ENCODE measurements at regions not wholly inside any gene's neighbourhood (a gene's known extent, or its start where the extent isn't known, plus 50 kb on each side); places are given as distances from the start of the nearest gene placed in this dataset.

- H3K4me1 ChIP-seq (ENCODE audit: control insufficient read depth in 1 of 2, insufficient read depth in 2 of 2, low read length in 2 of 2), result peaks cover 0 to 13% of the 10 kb centered on the region in 2 donors
- no peak overlapping the region for H3K4me3 ChIP-seq (ENCODE audit: low read depth in 1 of 2, low read length in 2 of 2)
- no peaks in the 10 kb centered on the region for H3K36me3 ChIP-seq (ENCODE audit: control insufficient read depth in 1 of 2, insufficient read depth in 2 of 2, low read length in 2 of 2)
- no peak overlapping the region for H3K27ac ChIP-seq (ENCODE audit: low read depth, low read length)
- no peaks in the 10 kb centered on the region for H3K9me3 ChIP-seq (ENCODE audit: control insufficient read depth in 1 of 2, low read length in 2 of 2)
- H3K9ac ChIP-seq (ENCODE audit: low read depth in 1 of 2, low read length in 2 of 2), result no peak overlapping the region
- H3K27me3 ChIP-seq (ENCODE audit: control insufficient read depth in 1 of 2, insufficient read depth in 2 of 2, low read length in 2 of 2), result no peaks in the 10 kb centered on the region
These were observed 130.8 kb upstream of the IL1RAPL2 start for GRCh38 chrX:104435249-104435648.

DNA sequence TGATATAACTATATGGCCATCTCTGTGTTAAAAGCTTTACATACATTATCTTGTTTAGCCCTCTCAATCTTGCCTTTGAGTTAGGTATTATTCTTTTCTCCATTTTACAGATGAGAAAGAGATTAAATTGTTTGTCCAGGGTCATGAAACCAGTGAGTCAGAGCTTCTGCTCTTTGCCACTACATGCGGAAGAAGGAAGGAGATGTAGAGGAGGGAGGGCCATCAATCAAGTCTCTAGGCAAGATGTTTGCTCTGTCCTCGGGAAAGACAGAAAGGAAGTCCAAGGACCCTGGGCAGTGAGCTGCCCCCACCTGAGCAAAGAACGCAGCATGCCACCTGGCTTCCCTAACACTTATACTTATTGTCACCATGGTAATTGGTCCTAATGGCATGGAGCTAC, 133.7 kb upstream of the IL1RAPL2 start:
- Histone ChIP-seq H3K27me3 (ENCODE audit: control insufficient read depth in 1 of 2, insufficient read depth in 2 of 2, low read length in 2 of 2) (no peaks in the 10 kb centered on the region), H3K4me1 (ENCODE audit: control insufficient read depth in 1 of 2, insufficient read depth in 2 of 2, low read length in 2 of 2) (peaks cover 0 to 13% of the 10 kb centered on the region in 2 donors), H3K36me3 (ENCODE audit: control insufficient read depth in 1 of 2, insufficient read depth in 2 of 2, low read length in 2 of 2) (no peaks in the 10 kb centered on the region), H3K4me3 (ENCODE audit: low read depth in 1 of 2, low read length in 2 of 2) (no peak overlapping the region), H3K27ac (ENCODE audit: low read depth, low read length) (no peak overlapping the region), H3K9ac (ENCODE audit: low read depth in 1 of 2, low read length in 2 of 2) (no peak overlapping the region), H3K9me3 (ENCODE audit: control insufficient read depth in 1 of 2, low read length in 2 of 2) (no peaks in the 10 kb centered on the region)

- H3K9ac ChIP-seq (ENCODE audit: low read depth in 1 of 2, low read length in 2 of 2), result no peak overlapping the region
- H3K9me3 ChIP-seq (ENCODE audit: control insufficient read depth in 1 of 2, low read length in 2 of 2), result no peaks in the 10 kb centered on the region
- H3K27me3 ChIP-seq (ENCODE audit: control insufficient read depth in 1 of 2, insufficient read depth in 2 of 2, low read length in 2 of 2), result no peaks in the 10 kb centered on the region
These were observed 135.3 kb upstream of the IL1RAPL2 start for GRCh38 chrX:104430742-104431119.

DNA sequence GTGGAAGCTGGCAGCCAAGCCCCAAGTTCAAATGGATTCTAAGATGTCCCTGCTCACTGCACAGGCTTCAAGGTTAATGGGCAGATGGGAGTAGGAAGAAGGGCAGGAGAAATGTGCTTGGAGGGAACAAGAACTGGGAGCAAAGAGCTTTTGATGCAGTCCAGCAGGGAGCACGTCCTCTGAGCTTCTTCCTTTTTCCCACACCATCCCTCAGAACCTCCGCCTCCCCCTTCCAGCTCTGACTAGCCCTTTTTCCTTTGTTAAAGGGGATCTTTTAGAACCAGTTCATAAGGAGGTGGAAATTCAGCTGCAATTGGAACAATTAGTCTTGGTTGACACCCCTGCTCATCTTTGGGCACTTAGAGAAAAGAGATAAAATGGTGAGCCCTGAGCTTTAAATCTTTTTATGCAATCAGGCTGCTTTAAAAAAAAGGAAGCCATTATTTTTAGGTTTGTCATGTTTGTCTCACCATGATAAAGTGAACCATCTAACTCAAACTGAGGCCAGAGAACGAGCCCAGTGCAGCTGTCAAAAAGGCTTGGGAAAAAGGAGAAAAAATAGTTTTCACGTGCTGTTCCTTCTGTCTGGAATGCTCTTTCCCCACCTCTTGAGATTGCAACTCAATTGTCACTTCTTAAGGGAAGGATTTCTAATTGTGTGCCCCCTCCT, 135.8 kb upstream of the IL1RAPL2 start:
- Histone ChIP-seq H3K36me3 (ENCODE audit: control insufficient read depth in 1 of 2, insufficient read depth in 2 of 2, low read length in 2 of 2) (no peaks in the 10 kb centered on the region), H3K9ac (ENCODE audit: low read depth in 1 of 2, low read length in 2 of 2) (no peak overlapping the region), H3K27me3 (ENCODE audit: control insufficient read depth in 1 of 2, insufficient read depth in 2 of 2, low read length in 2 of 2) (no peaks in the 10 kb centered on the region)

More at GRCh38 chrX:104430742-104431119, 135.3 kb upstream of the IL1RAPL2 start:
- no peak overlapping the region for H3K4me3 ChIP-seq (ENCODE audit: low read depth in 1 of 2, low read length in 2 of 2)
- H3K36me3 ChIP-seq (ENCODE audit: control insufficient read depth in 1 of 2, insufficient read depth in 2 of 2, low read length in 2 of 2), result no peaks in the 10 kb centered on the region
- H3K4me1 ChIP-seq (ENCODE audit: control insufficient read depth in 1 of 2, insufficient read depth in 2 of 2, low read length in 2 of 2), result peaks cover 0 to 13% of the 10 kb centered on the region in 2 donors
- no peak overlapping the region for H3K27ac ChIP-seq (ENCODE audit: low read depth, low read length)

GRCh38 chrX:104428231-104428630, 137.8 kb upstream of the IL1RAPL2 start:
- no peaks in the 10 kb centered on the region for H3K36me3 ChIP-seq (ENCODE audit: control insufficient read depth in 1 of 2, insufficient read depth in 2 of 2, low read length in 2 of 2)
- no peaks in the 10 kb centered on the region for H3K9me3 ChIP-seq (ENCODE audit: control insufficient read depth in 1 of 2, low read length in 2 of 2)
- no peak overlapping the region for H3K4me3 ChIP-seq (ENCODE audit: low read depth in 1 of 2, low read length in 2 of 2)
- no peak overlapping the region for H3K9ac ChIP-seq (ENCODE audit: low read depth in 1 of 2, low read length in 2 of 2)
- no peak overlapping the region for H3K27ac ChIP-seq (ENCODE audit: low read depth, low read length)
- no peaks in the 10 kb centered on the region for H3K27me3 ChIP-seq (ENCODE audit: control insufficient read depth in 1 of 2, insufficient read depth in 2 of 2, low read length in 2 of 2)
- H3K4me1 ChIP-seq (ENCODE audit: control insufficient read depth in 1 of 2, insufficient read depth in 2 of 2, low read length in 2 of 2), result peaks cover 0 to 13% of the 10 kb centered on the region in 2 donors

More for the DNA sequence above, 135.8 kb upstream of the IL1RAPL2 start:
- Histone ChIP-seq H3K27ac (ENCODE audit: low read depth, low read length) (no peak overlapping the region), H3K4me3 (ENCODE audit: low read depth in 1 of 2, low read length in 2 of 2) (no peak overlapping the region), H3K9me3 (ENCODE audit: control insufficient read depth in 1 of 2, low read length in 2 of 2) (no peaks in the 10 kb centered on the region), H3K4me1 (ENCODE audit: control insufficient read depth in 1 of 2, insufficient read depth in 2 of 2, low read length in 2 of 2) (peaks cover 0 to 13% of the 10 kb centered on the region in 2 donors)

DNA sequence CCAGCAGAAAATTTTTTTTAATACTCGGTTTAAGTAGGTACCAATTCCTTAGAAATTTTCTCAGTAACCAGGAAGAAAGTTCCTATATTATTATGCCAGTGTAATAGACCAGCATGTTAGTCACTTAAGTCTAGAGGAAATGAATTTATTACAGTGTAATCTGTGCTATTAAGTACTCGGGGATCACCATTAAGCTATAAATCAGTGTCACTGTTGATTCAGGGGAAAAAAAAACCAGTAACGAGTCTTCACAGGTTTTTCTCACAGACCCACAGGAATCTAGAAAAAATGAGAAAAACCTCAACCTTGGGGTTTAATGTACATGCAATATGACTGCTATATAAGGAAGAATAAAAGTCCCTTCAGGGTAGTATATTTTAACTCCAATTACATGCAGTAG, 138.3 kb upstream of the IL1RAPL2 start:
- peaks cover 0 to 13% of the 10 kb centered on the region in 2 donors for H3K4me1 ChIP-seq (ENCODE audit: control insufficient read depth in 1 of 2, insufficient read depth in 2 of 2, low read length in 2 of 2)
- H3K36me3 ChIP-seq (ENCODE audit: control insufficient read depth in 1 of 2, insufficient read depth in 2 of 2, low read length in 2 of 2), result no peaks in the 10 kb centered on the region
- no peaks in the 10 kb centered on the region for H3K27me3 ChIP-seq (ENCODE audit: control insufficient read depth in 1 of 2, insufficient read depth in 2 of 2, low read length in 2 of 2)
- H3K4me3 ChIP-seq (ENCODE audit: low read depth in 1 of 2, low read length in 2 of 2), result no peak overlapping the region
- H3K27ac ChIP-seq (ENCODE audit: low read depth, low read length), result no peak overlapping the region
- H3K9ac ChIP-seq (ENCODE audit: low read depth in 1 of 2, low read length in 2 of 2), result no peak overlapping the region
- no peaks in the 10 kb centered on the region for H3K9me3 ChIP-seq (ENCODE audit: control insufficient read depth in 1 of 2, low read length in 2 of 2)

- H3K4me1 ChIP-seq (ENCODE audit: control insufficient read depth in 1 of 2, insufficient read depth in 2 of 2, low read length in 2 of 2), result peaks cover 0 to 12% of the 10 kb centered on the region in 2 donors
- no peak overlapping the region for H3K4me3 ChIP-seq (ENCODE audit: low read depth in 1 of 2, low read length in 2 of 2)
- H3K9me3 ChIP-seq (ENCODE audit: control insufficient read depth in 1 of 2, low read length in 2 of 2), result no peaks in the 10 kb centered on the region
- H3K36me3 ChIP-seq (ENCODE audit: control insufficient read depth in 1 of 2, insufficient read depth in 2 of 2, low read length in 2 of 2), result no peaks in the 10 kb centered on the region
- no peak overlapping the region for H3K9ac ChIP-seq (ENCODE audit: low read depth in 1 of 2, low read length in 2 of 2)
- no peaks in the 10 kb centered on the region for H3K27me3 ChIP-seq (ENCODE audit: control insufficient read depth in 1 of 2, insufficient read depth in 2 of 2, low read length in 2 of 2)
- no peak overlapping the region for H3K27ac ChIP-seq (ENCODE audit: low read depth, low read length)
These were observed 138.9 kb upstream of the IL1RAPL2 start for GRCh38 chrX:104427073-104427472.

DNA sequence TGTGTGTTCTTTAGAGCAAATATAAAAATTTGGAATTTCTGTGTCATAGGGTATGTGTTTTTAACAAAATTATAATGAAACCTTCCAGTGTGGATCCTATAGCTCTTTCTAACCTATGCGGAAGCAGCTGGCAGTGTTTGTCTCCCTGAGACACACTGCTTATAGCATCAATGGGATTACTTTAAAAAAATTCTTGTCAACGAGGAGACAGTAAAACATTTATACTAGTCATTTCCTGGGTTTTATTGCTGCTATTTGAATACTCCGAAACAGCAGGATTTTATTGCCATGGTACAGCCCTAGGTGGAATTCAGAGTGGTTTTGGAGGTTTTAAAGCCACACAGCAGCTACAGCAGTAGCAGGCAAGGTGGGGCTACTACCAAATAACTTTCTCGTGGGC, 145.1 kb upstream of the IL1RAPL2 start:
- H3K9me3 ChIP-seq (ENCODE audit: control insufficient read depth in 1 of 2, low read length in 2 of 2), result no peaks in the 10 kb centered on the region
- H3K4me3 ChIP-seq (ENCODE audit: low read depth in 1 of 2, low read length in 2 of 2), result no peak overlapping the region
- H3K27ac ChIP-seq (ENCODE audit: low read depth, low read length), result no peak overlapping the region
- no peaks in the 10 kb centered on the region for H3K27me3 ChIP-seq (ENCODE audit: control insufficient read depth in 1 of 2, insufficient read depth in 2 of 2, low read length in 2 of 2)
- H3K9ac ChIP-seq (ENCODE audit: low read depth in 1 of 2, low read length in 2 of 2), result no peak overlapping the region
- no peaks in the 10 kb centered on the region for H3K4me1 ChIP-seq (ENCODE audit: control insufficient read depth in 1 of 2, insufficient read depth in 2 of 2, low read length in 2 of 2)
- no peaks in the 10 kb centered on the region for H3K36me3 ChIP-seq (ENCODE audit: control insufficient read depth in 1 of 2, insufficient read depth in 2 of 2, low read length in 2 of 2)

GRCh38 chrX:104419926-104420325, 146.1 kb upstream of the IL1RAPL2 start:
- Histone ChIP-seq H3K27me3 (ENCODE audit: control insufficient read depth in 1 of 2, insufficient read depth in 2 of 2, low read length in 2 of 2) (no peaks in the 10 kb centered on the region), H3K9me3 (ENCODE audit: control insufficient read depth in 1 of 2, low read length in 2 of 2) (no peaks in the 10 kb centered on the region), H3K4me3 (ENCODE audit: low read depth in 1 of 2, low read length in 2 of 2) (no peak overlapping the region), H3K27ac (ENCODE audit: low read depth, low read length) (no peak overlapping the region), H3K4me1 (ENCODE audit: control insufficient read depth in 1 of 2, insufficient read depth in 2 of 2, low read length in 2 of 2) (no peaks in the 10 kb centered on the region), H3K36me3 (ENCODE audit: control insufficient read depth in 1 of 2, insufficient read depth in 2 of 2, low read length in 2 of 2) (no peaks in the 10 kb centered on the region), H3K9ac (ENCODE audit: low read depth in 1 of 2, low read length in 2 of 2) (no peak overlapping the region)

DNA sequence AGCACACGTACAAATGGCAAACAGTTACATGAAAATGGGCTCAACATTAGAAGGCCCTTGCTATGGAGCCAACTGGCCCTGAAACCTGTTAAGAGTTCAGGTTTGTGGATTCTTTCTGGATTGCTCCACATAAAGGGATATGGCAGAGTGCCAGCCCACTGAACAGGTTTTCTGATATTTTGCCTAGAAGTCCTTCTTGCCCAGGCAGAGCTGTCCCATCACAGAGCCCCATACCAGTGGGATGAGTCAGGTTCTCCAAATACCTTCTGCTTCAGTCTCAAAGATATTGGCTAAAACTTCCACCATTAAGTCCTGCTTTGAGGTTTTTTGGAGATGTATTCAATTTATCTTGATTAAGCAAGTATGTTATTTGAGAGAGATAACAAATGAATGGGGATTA, 146.8 kb upstream of the IL1RAPL2 start:
- no peaks in the 10 kb centered on the region for H3K4me1 ChIP-seq (ENCODE audit: control insufficient read depth in 1 of 2, insufficient read depth in 2 of 2, low read length in 2 of 2)
- H3K27ac ChIP-seq (ENCODE audit: low read depth, low read length), result no peak overlapping the region
- H3K4me3 ChIP-seq (ENCODE audit: low read depth in 1 of 2, low read length in 2 of 2), result no peak overlapping the region
- no peaks in the 10 kb centered on the region for H3K9me3 ChIP-seq (ENCODE audit: control insufficient read depth in 1 of 2, low read length in 2 of 2)
- H3K9ac ChIP-seq (ENCODE audit: low read depth in 1 of 2, low read length in 2 of 2), result no peak overlapping the region
- H3K36me3 ChIP-seq (ENCODE audit: control insufficient read depth in 1 of 2, insufficient read depth in 2 of 2, low read length in 2 of 2), result no peaks in the 10 kb centered on the region
- no peaks in the 10 kb centered on the region for H3K27me3 ChIP-seq (ENCODE audit: control insufficient read depth in 1 of 2, insufficient read depth in 2 of 2, low read length in 2 of 2)

Measured in duodenal mucosa (tissue), 2 donors.